VCaP (cell line): ENCODE measurements at regions not wholly inside any gene's neighbourhood (a gene's known extent, or its start where the extent isn't known, plus 50 kb on each side); places are given as distances from the start of the nearest gene placed in this dataset.

Source experiments
- H3K27ac ChIP-seq: fragments of 450-650 bp; 2 replicates; pipeline ENCODE4 v1.5.1; 2017
- TF ChIP-seq, protein P1 (sequence below): fragments of 450-650 bp; conservative IDR thresholded peaks from 2 replicates; pipeline ENCODE4 v1.5.1; 2017; ENCODE audit warnings: mild to moderate bottlenecking, moderate library complexity

DNA sequence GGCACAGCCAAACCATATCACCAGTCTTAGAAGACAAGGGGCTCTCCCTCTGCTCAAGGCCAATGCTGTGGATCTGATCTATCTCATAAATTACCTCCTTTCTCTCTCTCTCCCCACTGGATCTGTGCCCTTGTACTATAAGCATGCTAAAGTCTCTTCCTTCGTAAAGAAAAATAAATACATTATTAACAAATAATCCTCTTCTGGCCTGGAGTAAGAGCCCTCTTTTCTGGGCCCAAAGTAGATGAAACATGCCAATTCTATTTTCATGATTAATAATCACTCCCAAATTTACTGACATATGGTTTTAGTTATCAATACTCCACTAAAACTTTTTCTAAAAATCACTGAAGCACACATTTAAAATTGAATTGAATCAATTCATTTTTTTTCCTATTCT lies 889.7 kb downstream of the ADGRL2 start:
- TF ChIP-seq, protein P1, sequence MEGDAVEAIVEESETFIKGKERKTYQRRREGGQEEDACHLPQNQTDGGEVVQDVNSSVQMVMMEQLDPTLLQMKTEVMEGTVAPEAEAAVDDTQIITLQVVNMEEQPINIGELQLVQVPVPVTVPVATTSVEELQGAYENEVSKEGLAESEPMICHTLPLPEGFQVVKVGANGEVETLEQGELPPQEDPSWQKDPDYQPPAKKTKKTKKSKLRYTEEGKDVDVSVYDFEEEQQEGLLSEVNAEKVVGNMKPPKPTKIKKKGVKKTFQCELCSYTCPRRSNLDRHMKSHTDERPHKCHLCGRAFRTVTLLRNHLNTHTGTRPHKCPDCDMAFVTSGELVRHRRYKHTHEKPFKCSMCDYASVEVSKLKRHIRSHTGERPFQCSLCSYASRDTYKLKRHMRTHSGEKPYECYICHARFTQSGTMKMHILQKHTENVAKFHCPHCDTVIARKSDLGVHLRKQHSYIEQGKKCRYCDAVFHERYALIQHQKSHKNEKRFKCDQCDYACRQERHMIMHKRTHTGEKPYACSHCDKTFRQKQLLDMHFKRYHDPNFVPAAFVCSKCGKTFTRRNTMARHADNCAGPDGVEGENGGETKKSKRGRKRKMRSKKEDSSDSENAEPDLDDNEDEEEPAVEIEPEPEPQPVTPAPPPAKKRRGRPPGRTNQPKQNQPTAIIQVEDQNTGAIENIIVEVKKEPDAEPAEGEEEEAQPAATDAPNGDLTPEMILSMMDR, result no peak
- no peak overlapping the region for H3K27ac ChIP-seq

DNA sequence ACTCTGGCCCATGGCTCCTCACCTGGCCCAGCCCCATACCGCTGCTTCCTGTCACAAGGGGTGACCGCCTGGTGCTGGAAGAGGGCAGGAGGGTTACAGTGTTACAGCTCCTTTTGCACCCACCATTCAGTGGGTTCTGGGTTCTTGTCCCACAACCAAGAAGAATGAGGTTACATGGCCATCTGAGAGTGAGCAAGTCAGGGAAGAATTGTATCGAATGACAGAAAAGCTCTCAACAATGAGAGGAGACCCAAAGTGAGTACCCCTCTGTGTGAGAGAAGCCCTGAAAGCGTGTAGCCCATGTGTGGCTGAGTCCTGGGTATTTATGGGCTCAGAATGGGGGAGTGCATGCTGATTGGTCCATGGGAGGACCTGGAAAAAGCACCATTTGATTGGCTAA lies 888.5 kb downstream of the ADGRL2 start:
- TF ChIP-seq, protein P1, result no peak
- H3K27ac ChIP-seq, result no peak overlapping the region

DNA sequence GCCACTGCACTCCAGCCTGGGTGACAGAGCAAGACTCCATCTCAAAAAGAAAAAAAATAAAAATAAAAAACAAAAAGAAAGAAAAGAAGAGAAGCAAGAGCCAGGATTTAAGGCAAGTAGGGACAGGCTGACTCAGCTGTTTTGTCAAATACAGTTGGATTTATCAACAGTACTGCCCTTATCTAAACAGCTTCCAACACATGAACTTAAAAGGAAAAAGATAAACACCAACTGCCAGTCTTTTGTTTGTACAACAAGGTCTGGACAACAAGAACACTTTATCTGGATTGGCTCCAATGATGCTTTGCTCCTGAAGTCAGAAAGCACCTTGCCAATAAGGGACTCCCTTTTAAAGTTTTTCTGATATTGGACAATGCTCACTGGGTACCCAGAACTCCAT lies 886.0 kb downstream of the ADGRL2 start:
- no peak overlapping the region for H3K27ac ChIP-seq
- TF ChIP-seq, protein P1, result no peak

DNA sequence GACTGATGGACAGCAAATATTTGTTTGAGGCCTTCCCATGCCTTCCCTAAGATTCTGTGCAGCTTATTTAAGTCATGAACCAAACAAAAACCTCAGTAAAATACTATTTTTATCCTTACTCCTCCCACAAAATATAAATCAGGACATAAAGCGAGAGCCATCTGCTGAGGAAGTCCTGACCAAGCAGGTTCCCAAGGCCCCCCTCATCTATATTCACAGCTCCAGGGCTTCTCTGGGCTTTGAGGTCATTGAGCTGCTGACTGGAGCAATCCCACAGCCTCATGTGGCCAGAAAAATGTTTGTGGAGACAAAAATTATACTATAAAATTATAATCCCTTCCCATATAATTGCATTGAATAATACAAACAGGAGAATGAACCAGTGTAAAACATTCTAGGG lies 846.2 kb downstream of the ADGRL2 start:
- no peak overlapping the region for H3K27ac ChIP-seq
- TF ChIP-seq, protein P1, result no peak

DNA sequence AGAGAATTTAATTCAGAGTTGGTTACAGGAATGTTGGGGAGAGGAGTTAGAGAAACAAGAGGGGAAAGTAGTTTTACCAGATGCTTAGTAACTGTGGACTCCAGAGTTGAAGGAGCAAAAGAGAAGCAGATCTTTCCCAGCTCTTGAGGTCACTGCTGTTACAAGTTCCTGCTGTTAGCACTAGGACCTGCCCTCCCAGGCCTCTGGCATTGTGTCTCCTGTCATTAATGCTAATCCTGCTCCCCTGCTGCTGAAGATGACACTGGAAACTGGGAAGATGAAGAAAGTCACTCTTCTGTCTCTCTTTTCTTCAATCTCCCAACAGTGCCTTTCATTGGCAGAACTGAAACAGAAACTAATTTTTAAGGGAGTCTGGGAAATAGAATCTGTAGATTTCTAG lies 845.6 kb downstream of the ADGRL2 start:
- no peak overlapping the region for H3K27ac ChIP-seq
- TF ChIP-seq, protein P1, result no peak

DNA sequence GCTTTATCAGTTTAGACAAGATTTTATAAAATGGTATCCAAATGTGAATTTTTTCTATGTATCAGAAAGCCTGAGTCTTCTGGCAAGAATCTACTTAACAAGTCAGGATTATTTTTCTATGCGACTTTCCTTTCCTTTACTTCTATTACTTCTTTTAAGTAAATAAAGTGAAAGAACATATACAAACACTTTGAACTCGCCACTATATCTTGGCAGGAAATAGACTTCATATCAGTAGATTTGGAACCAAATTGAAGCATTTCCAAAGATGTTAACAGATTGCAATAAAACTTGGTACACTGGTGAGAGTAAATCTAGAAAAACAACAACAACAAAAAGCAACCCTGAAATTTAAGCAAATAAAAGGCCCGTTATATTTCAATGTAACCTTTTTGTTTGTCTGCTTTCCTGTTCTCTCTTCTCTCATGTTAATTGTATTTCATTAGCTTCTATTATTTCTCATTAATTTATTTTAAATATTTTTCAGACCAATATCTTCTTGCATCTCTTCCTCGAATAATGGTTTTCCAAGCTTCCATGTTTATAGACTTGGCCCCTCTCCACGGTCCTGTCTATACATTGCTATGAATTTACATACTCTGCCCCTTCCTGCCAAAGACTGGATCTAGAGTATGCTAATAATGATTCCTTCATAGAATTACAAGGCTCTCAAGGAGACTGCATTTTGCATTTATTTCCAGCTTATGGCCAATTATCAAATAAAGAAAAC lies 843.6 kb downstream of the ADGRL2 start:
- TF ChIP-seq, protein P1, result no peak
- no peak overlapping the region for H3K27ac ChIP-seq

DNA sequence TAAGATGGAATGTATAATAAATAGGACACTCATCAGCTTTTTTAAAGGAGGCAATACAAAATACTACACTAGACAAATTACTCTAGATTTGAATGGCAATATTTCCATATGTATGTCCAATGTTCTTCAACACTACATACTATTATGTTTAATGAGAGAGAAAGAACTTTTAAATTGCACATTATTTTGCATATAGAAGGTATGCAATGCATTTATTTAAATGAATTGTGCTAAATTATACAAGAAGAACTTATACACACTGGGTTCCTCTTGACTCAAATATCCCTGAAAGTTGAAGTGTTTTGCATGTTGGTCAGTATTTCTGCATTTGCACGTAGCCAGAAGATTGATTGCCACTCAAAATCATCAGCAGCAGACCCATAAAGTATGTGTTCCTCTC lies 839.6 kb downstream of the ADGRL2 start:
- H3K27ac ChIP-seq, result no peak overlapping the region
- TF ChIP-seq, protein P1, result no peak
